Ishikawa (cell line): ENCODE measurements at regions not wholly inside any gene's neighbourhood (a gene's known extent, or its start where the extent isn't known, plus 50 kb on each side); places are given as distances from the start of the nearest gene placed in this dataset.

Experiments used
- CEBPB ChIP-seq: IDR thresholded peaks from 2 replicates; pipeline ENCODE4 v1.6.1; 2012
- CREB1 ChIP-seq: IDR thresholded peaks from 2 replicates; pipeline ENCODE4 v1.6.1; 2012; ENCODE audit warnings: low read depth
- EGR1 ChIP-seq: IDR thresholded peaks from 2 replicates; pipeline ENCODE4 v1.6.1; 2012
- EP300 ChIP-seq: IDR thresholded peaks from 2 replicates; pipeline ENCODE4 v1.6.1; 2012; ENCODE audit warnings: borderline replicate concordance
- FOXM1 ChIP-seq: IDR thresholded peaks from 2 replicates; pipeline ENCODE4 v1.6.1; 2012; ENCODE audit warnings: low read depth, borderline replicate concordance
- NFIC ChIP-seq: IDR thresholded peaks from 2 replicates; pipeline ENCODE4 v1.6.1; 2012
- RAD21 ChIP-seq: IDR thresholded peaks from 2 replicates; pipeline ENCODE4 v1.6.1; 2012; ENCODE audit warnings: low read depth
- REST ChIP-seq: IDR thresholded peaks from 2 replicates; pipeline ENCODE4 v1.6.1; 2012; ENCODE audit warnings: low read depth, mild to moderate bottlenecking
- TAF1 ChIP-seq: IDR thresholded peaks from 2 replicates; pipeline ENCODE4 v1.6.1; 2012; ENCODE audit warnings: low read depth, mild to moderate bottlenecking
- TCF12 ChIP-seq: IDR thresholded peaks from 2 replicates; pipeline ENCODE4 v1.6.1; 2012; ENCODE audit warnings: low read depth
- TEAD4 ChIP-seq: IDR thresholded peaks from 2 replicates; pipeline ENCODE4 v1.6.1; 2012
- USF1 ChIP-seq: IDR thresholded peaks from 2 replicates; pipeline ENCODE4 v1.6.1; 2012
- YY1 ChIP-seq: IDR thresholded peaks from 2 replicates; pipeline ENCODE4 v1.6.1; 2012; ENCODE audit warnings: low read depth
- ZBTB7A ChIP-seq: IDR thresholded peaks from 2 replicates; pipeline ENCODE4 v1.6.1; 2012; ENCODE audit warnings: low read depth
- TF ChIP-seq, protein P1 (sequence below): IDR thresholded peaks from 2 replicates; pipeline ENCODE4 v1.6.1; 2012

- TF ChIP-seq CREB1 (no peak), ZBTB7A (no peak), NFIC (no peak), FOXM1 (no peak), TCF12 (no peak), EP300 (no peak), TAF1 (no peak), CEBPB (no peak), RAD21 (no peak), TEAD4 (no peak), EGR1 (no peak), REST (no peak), YY1 (no peak), USF1 (no peak)
- TF ChIP-seq, protein P1, sequence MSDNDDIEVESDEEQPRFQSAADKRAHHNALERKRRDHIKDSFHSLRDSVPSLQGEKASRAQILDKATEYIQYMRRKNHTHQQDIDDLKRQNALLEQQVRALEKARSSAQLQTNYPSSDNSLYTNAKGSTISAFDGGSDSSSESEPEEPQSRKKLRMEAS, result no peak
Observed at GRCh38 chr14:84826294-84826693, 703.6 kb upstream of the FLRT2 start.

- TF ChIP-seq USF1, result no peak
- TF ChIP-seq YY1, result no peak
- TF ChIP-seq TCF12, result no peak
- TF ChIP-seq TEAD4, result no peak
- TF ChIP-seq EP300, result no peak
- TF ChIP-seq TAF1, result no peak
- no peak for TF ChIP-seq NFIC
- TF ChIP-seq REST, result no peak
- no peak for TF ChIP-seq FOXM1
- no peak for TF ChIP-seq CEBPB
- no peak for TF ChIP-seq EGR1
- TF ChIP-seq CREB1, result no peak
- TF ChIP-seq, protein P1, result no peak
- no peak for TF ChIP-seq RAD21
Observed at GRCh38 chr14:84850595-84850994, 679.3 kb upstream of the FLRT2 start.

- TF ChIP-seq, protein P1, result no peak
- TF ChIP-seq TAF1 (no peak), TCF12 (no peak), EP300 (no peak), YY1 (no peak), RAD21 (no peak), TEAD4 (no peak), CREB1 (no peak), NFIC (no peak)
Observed at GRCh38 chr14:84856751-84857534, 673.0 kb upstream of the FLRT2 start.

GRCh38 chr14:84857571-84857970, 672.4 kb upstream of the FLRT2 start:
- TF ChIP-seq EP300 (no peak), NFIC (no peak), CREB1 (no peak), RAD21 (no peak), TCF12 (no peak), YY1 (no peak), FOXM1 (no peak), USF1 (no peak)

DNA sequence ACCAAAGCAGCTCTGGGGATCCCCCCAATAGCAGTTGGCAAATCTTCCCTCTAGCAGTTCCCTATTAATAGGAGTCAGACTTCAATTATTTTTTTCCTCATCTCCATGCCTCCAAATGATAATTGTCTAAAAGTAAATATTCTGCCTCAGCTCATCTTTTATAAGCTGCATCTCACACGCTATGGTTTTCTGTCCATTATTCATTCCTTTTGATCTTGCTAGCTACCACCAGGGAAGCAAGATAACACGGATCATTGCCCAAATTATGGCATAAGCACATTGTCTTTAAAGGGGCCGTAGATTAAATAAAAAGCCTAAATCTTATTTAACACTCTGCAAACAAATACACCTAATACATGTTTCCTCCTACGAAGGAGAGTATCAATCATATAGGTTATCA, 670.8 kb upstream of the FLRT2 start:
- no peak for TF ChIP-seq TCF12
- TF ChIP-seq USF1, result no peak
